PC-9 (cell line): ENCODE measurements at regions not wholly inside any gene's neighbourhood (a gene's known extent, or its start where the extent isn't known, plus 50 kb on each side); places are given as distances from the start of the nearest gene placed in this dataset.

Experiments used
- BruUV-seq: library from RNA; stranded (reverse); fragments of 400-500 nt; replicated peaks from 2 replicates; lab custom pipeline; 2021; lab: Mats Ljungman, UMichigan
- CTCF ChIA-PET: fragments of 300-600 bp; sonication (Branson Sonifier 250); formaldehyde crosslinking; loops from one replicate; lab custom pipeline; 2022; ENCODE audit warnings: antibody characterized with exemption; lab: Charles Lee
- POLR2A ChIA-PET: fragments of 300-600 bp; sonication (Branson Sonifier 250); formaldehyde crosslinking; loops from one replicate; lab custom pipeline; 2022; ENCODE audit warnings: antibody characterized with exemption; ENCODE audit not compliant: unreplicated experiment; lab: Charles Lee
- DNase-seq, 2 experiments: peaks; one replicate each; pipeline versions ENCODE4 v3.0.0 to v3.0.0-alpha.2; 2015 to 2022; ENCODE audit warnings: mixed read lengths in 1 of 2
- H2AFZ ChIP-seq: fragments of 200-600 bp; sonication (generic); 2 replicates; pipeline ENCODE4 v1.8.1; 2017; ENCODE audit warnings: antibody characterized with exemption
- H3F3A ChIP-seq: fragments of 200-600 bp; sonication (generic); 2 replicates; pipeline ENCODE4 v1.8.1; 2017; ENCODE audit warnings: antibody characterized with exemption, mild to moderate bottlenecking, low read depth; ENCODE audit not compliant: insufficient read depth
- H3K27ac ChIP-seq: fragments of 200-600 bp; sonication (generic); 2 replicates; pipeline ENCODE4 v1.6.1; 2016; ENCODE audit warnings: mixed run types
- H3K27me3 ChIP-seq: fragments of 200-600 bp; sonication (generic); 2 replicates; pipeline ENCODE4 v1.6.1; 2016; ENCODE audit warnings: low read depth, mixed run types; ENCODE audit not compliant: insufficient read depth
- H3K36me3 ChIP-seq: fragments of 200-600 bp; sonication (generic); 2 replicates; pipeline ENCODE4 v1.6.1; 2016; ENCODE audit warnings: low read depth, mixed run types
- H3K4me1 ChIP-seq: fragments of 200-600 bp; sonication (generic); replicated peaks from 2 replicates; pipeline ENCODE4 v1.6.1; 2016; ENCODE audit warnings: mixed run types; ENCODE audit not compliant: insufficient read depth
- H3K4me2 ChIP-seq: fragments of 200-600 bp; sonication (generic); 2 replicates; pipeline ENCODE4 v1.6.1; 2017; ENCODE audit warnings: mixed run types
- H3K4me3 ChIP-seq: fragments of 200-600 bp; sonication (generic); 2 replicates; pipeline ENCODE4 v1.6.1; 2016; ENCODE audit warnings: mixed run types
- H3K79me2 ChIP-seq: fragments of 200-600 bp; sonication (generic); 2 replicates; pipeline ENCODE4 v1.6.1; 2017; ENCODE audit warnings: low read depth, mixed run types
- H3K9me2 ChIP-seq: fragments of 200-600 bp; sonication (generic); 2 replicates; pipeline ENCODE4 v1.8.1; 2017; ENCODE audit warnings: mild to moderate bottlenecking; ENCODE audit not compliant: insufficient read depth
- H3K9me3 ChIP-seq: fragments of 200-600 bp; sonication (generic); 2 replicates; pipeline ENCODE4 v1.8.1; 2016; ENCODE audit warnings: low read depth; ENCODE audit not compliant: insufficient read depth
- H4K20me1 ChIP-seq: fragments of 200-600 bp; sonication (generic); 2 replicates; pipeline ENCODE4 v1.8.1; 2017; ENCODE audit not compliant: insufficient read depth
- EZH2 ChIP-seq: fragments of 200-600 bp; sonication (generic); IDR thresholded peaks from 2 replicates; pipeline ENCODE4 v1.8.0; 2017; ENCODE audit warnings: antibody characterized with exemption, low read depth
- intact Hi-C: fragments of 100-400 bp; cut with micrococcal nuclease; formaldehyde crosslinking; loops from one replicate; pipeline ENCODE4 v1.10.0; 2022; ENCODE audit not compliant: unreplicated experiment
- TF ChIP-seq, protein P1 (sequence below): fragments of 200-600 bp; sonication (generic); conservative IDR thresholded peaks from 2 replicates; pipeline ENCODE4 v1.6.1; 2017; ENCODE audit warnings: mixed run types, antibody characterized with exemption, mild to moderate bottlenecking, moderate library complexity

DNA sequence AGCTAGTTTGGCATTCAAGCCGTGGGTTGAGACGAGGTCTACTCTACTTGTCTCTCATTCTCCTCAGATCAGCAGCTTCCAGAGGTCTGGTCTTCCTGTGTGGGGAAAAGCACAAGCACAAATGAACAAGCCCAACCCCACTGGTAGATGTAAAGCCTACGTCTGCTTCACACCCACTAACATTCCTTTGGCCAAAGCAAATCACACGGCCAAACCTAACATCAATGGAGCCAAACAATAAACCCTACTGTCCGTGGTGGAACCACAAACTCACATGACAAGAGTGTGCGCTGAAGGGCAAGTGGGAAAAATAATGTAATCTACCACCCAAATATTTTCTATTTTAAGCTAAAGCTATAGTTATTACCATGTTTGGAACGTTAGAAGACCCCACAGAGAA is 179.3 kb upstream of the MGAT5 start:
- no peak overlapping the region for H3K27ac ChIP-seq
- H2AFZ ChIP-seq = no peak overlapping the region
- H3K36me3 ChIP-seq = no peaks in the 10 kb centered on the region
- no peaks in the 10 kb centered on the region for H4K20me1 ChIP-seq
- H3K4me2 ChIP-seq = no peak overlapping the region
- intact Hi-C loops = no loop called here
- H3K4me3 ChIP-seq = no peak overlapping the region
- no peaks in the 10 kb centered on the region for H3F3A ChIP-seq
- no peaks in the 10 kb centered on the region for H3K4me1 ChIP-seq
- TF ChIP-seq, protein P1, sequence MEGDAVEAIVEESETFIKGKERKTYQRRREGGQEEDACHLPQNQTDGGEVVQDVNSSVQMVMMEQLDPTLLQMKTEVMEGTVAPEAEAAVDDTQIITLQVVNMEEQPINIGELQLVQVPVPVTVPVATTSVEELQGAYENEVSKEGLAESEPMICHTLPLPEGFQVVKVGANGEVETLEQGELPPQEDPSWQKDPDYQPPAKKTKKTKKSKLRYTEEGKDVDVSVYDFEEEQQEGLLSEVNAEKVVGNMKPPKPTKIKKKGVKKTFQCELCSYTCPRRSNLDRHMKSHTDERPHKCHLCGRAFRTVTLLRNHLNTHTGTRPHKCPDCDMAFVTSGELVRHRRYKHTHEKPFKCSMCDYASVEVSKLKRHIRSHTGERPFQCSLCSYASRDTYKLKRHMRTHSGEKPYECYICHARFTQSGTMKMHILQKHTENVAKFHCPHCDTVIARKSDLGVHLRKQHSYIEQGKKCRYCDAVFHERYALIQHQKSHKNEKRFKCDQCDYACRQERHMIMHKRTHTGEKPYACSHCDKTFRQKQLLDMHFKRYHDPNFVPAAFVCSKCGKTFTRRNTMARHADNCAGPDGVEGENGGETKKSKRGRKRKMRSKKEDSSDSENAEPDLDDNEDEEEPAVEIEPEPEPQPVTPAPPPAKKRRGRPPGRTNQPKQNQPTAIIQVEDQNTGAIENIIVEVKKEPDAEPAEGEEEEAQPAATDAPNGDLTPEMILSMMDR = no peak
- no peak for TF ChIP-seq EZH2
- ChIA-PET POLR2A (no interaction called here), CTCF (no interaction called here)
- no peak for DNase-seq
- H3K9me2 ChIP-seq = no peaks in the 10 kb centered on the region
- BruUV-seq = no TSS peak
- H3K9me3 ChIP-seq = no peaks in the 10 kb centered on the region
- no peaks in the 10 kb centered on the region for H3K79me2 ChIP-seq
- H3K27me3 ChIP-seq = peaks cover 47% of the 10 kb centered on the region

DNA sequence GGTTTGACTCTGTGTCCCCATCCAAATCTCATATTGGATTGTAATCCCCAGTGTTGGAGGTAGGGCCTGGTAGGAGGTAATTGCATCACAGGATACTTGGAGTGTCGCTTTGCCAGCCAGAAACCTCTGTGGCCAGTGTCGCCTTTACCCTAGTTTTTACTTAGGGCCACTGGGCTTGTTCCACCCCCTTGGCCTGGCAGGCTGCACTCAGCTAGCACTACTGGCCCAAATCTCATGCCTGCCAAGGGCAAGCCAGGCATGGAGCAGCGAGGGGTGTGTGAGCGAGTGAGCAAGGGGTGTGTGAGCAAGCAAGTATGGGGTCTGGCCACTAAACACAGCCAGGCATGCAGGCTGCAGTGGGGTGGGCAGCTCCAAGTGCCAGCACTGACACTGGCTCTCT is 178.7 kb upstream of the MGAT5 start:
- H3K27me3 ChIP-seq = peaks cover 42% of the 10 kb centered on the region
- no peaks in the 10 kb centered on the region for H3K79me2 ChIP-seq
- DNase-seq = no peak
- H3K4me1 ChIP-seq = no peaks in the 10 kb centered on the region
- no peak overlapping the region for H3K27ac ChIP-seq
- BruUV-seq = no TSS peak
- H3K36me3 ChIP-seq = no peaks in the 10 kb centered on the region
- no peaks in the 10 kb centered on the region for H3K9me3 ChIP-seq
- TF ChIP-seq EZH2 = no peak
- TF ChIP-seq, protein P1 = no peak
- ChIA-PET CTCF (interaction anchor here (0.6 kb wide), 1 partner anchor 358 kb away, joined by 3 read pairs; no protein-coding TSS in a partner anchor), POLR2A (no interaction called here)
- H3K9me2 ChIP-seq = no peaks in the 10 kb centered on the region
- no peaks in the 10 kb centered on the region for H3F3A ChIP-seq
- no peak overlapping the region for H2AFZ ChIP-seq
- no peak overlapping the region for H3K4me2 ChIP-seq
- intact Hi-C loops = no loop called here
- H4K20me1 ChIP-seq = no peaks in the 10 kb centered on the region
- H3K4me3 ChIP-seq = no peak overlapping the region

DNA sequence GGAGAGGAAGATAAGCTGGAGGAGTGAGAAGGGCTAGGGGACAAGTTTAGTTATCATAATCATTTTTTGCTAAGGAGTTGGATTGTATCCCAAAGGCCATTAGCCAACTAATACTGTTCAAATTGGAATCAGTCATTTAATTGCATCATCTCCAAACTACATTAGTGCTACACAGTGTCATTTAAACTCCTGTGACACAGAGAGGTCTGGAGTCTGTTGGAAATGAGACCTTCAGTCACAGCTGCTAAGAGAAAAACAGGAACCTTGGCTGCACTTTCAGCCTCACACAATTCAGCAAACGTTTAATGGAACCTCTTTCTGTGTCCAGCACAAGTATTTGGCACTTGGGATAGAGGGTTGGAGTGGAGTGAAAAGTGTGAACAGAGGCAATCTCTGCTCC is 175.5 kb upstream of the MGAT5 start:
- Histone ChIP-seq H3F3A (no peaks in the 10 kb centered on the region), H4K20me1 (no peaks in the 10 kb centered on the region), H2AFZ (no peak overlapping the region), H3K79me2 (no peaks in the 10 kb centered on the region), H3K4me1 (no peaks in the 10 kb centered on the region), H3K27me3 (peaks cover 39% of the 10 kb centered on the region), H3K4me2 (no peak overlapping the region), H3K4me3 (no peak overlapping the region), H3K27ac (no peak overlapping the region), H3K9me2 (no peaks in the 10 kb centered on the region), H3K36me3 (no peaks in the 10 kb centered on the region), H3K9me3 (no peaks in the 10 kb centered on the region)
- DNase-seq = no peak
- ChIA-PET POLR2A (no interaction called here), CTCF (no interaction called here)
- intact Hi-C loops = no loop called here
- no peak for TF ChIP-seq EZH2
- TF ChIP-seq, protein P1 = no peak
- BruUV-seq = no TSS peak
